ENCODE measurements at regions not wholly inside any gene's neighbourhood (a gene's known extent, or its start where the extent isn't known, plus 50 kb on each side); places are given as distances from the start of the nearest gene placed in this dataset.

DNA sequence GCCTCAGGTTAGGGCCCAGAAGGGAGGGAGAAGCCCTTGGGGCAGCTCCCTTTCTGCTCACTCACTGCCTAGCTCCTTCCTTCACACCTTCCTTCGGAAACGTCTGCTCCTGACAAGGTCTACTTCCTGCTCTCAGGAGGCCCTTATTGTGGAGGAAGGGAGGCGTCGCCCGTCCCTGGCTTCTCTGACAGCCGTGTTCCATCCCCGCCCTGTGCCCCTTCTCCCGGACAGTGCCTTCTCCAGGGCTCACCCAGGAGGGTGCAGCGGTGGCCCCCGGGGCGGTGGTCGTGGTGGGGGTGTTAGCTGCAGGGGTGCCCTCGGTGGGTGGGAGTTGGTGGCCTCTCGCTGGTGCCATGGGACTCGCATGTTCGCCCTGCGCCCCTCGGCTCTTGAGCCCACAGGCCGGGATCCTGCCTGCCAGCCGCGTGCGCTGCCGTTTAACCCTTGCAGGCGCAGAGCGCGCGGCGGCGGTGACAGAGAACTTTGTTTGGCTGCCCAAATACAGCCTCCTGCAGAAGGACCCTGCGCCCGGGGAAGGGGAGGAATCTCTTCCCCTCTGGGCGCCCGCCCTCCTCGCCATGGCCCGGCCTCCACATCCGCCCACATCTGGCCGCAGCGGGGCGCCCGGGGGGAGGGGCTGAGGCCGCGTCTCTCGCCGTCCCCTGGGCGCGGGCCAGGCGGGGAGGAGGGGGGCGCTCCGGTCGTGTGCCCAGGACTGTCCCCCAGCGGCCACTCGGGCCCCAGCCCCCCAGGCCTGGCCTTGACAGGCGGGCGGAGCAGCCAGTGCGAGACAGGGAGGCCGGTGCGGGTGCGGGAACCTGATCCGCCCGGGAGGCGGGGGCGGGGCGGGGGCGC, 231.9 kb downstream of the SEC14L1 start:
- H3K27me3 ChIP-seq, result no peaks in the 10 kb centered on the region
- ATAC-seq (ENCODE audit: low FRiP score in 2 of 2) (peak; percentile 45 to 82), DNase-seq (peak; percentile 80 to 96)
- no peaks in the 10 kb centered on the region for H3K9me3 ChIP-seq
- peak in 1 of 6 experiments; percentile 11 for TF ChIP-seq CTCF (IDR thresholded peaks at IDR 0.05)
- no peak for TF ChIP-seq POLR2A (IDR thresholded peaks at IDR 0.05)
- no peak for TF ChIP-seq EP300 (IDR thresholded peaks at IDR 0.05)
- peak; percentile 28 to 36 for TF ChIP-seq POLR2AphosphoS5 (IDR thresholded peaks at IDR 0.05)
- H3K4me3 ChIP-seq, result peak overlapping the region; percentile 74 to 92 (median 84)
- no peaks in the 10 kb centered on the region for H3K36me3 ChIP-seq
- H3K27ac ChIP-seq, result peak overlapping the region; percentile 91 to 95 (median 92)
- 0% methylated on average over 9 to 13 of the region's 64 CpGs for WGBS, 2 donors
- peaks cover 59 to 73% (median 65%) of the 10 kb centered on the region in 4 donors for H3K4me1 ChIP-seq

GRCh38 chr17:77373299-77374169, 232.8 kb downstream of the SEC14L1 start:
- DNase-seq (peak in 1 of 2 donors; percentile 90), ATAC-seq (ENCODE audit: low FRiP score in 2 of 2) (peak; percentile 1 to 32)
- TF ChIP-seq POLR2AphosphoS5 (IDR thresholded peaks at IDR 0.05) (no peak), POLR2A (IDR thresholded peaks at IDR 0.05) (peak in 1 of 4 donors; percentile 7)
- H3K4me1 ChIP-seq, result peaks cover 68 to 82% (median 73%) of the 10 kb centered on the region in 4 donors
- no peaks in the 10 kb centered on the region for H3K9me3 ChIP-seq
- peak overlapping the region; percentile 91 to 95 (median 92) for H3K27ac ChIP-seq
- no peaks in the 10 kb centered on the region for H3K27me3 ChIP-seq
- no peaks in the 10 kb centered on the region for H3K36me3 ChIP-seq
- 1% methylated on average over 30 to 43 of the region's 90 CpGs for WGBS, 2 donors
- H3K4me3 ChIP-seq, result peak overlapping the region; percentile 74 to 92 (median 84)

DNA sequence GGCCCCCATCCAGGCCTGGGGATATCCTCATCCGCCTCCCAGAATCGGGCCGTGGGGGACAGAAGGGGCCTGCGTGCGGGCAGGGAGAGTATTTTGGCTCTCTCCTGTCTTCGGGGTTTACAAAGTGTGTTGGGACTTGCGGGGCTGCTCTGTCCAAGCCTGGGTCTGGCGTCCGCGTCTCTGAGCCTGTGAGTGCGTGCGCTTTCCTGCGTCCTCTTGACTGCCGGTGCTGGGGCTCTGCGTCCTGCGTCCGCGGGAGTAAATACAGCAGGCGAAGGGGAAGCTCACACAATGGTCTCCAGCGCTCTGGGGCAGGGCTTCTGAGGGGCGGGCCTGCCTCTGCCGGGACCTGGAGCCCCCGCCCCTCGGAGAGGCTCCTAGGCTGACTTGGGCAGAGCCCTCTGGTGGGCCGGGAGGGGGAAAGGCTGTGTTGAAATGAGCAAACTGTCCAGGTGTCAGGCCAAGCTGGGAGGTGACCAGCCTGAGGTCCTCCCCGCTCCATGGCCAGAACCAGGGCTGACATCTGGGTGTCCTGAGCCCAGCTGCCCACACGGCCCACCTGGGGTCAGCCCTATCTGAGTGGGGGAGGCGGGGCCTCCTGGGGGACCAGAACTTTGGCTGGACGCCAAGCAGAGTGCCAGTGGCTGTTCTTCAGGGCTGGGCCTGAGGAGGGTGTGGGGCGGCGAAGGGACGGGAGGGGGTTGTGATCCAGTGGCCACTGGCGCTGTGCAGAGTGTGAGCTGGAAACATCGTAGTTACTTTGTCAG, 233.6 kb downstream of the SEC14L1 start:
- H3K36me3 ChIP-seq, result peaks cover 0 to 5% (median 0%) of the 10 kb centered on the region in 4 donors
- peak; percentile 75 to 90 for ATAC-seq (ENCODE audit: low FRiP score in 2 of 2)
- WGBS, 2 donors, result 1 to 2% methylated on average over 15 to 29 of the region's 34 CpGs
- peak; percentile 88 to 92 for DNase-seq
- H3K27me3 ChIP-seq, result no peaks in the 10 kb centered on the region
- no peaks in the 10 kb centered on the region for H3K9me3 ChIP-seq
- TF ChIP-seq POLR2AphosphoS5 (IDR thresholded peaks at IDR 0.05) (peak; percentile 56 to 88), POLR2A (IDR thresholded peaks at IDR 0.05) (peak in 3 of 4 donors; percentile 42 to 85 (median 75)), EP300 (IDR thresholded peaks at IDR 0.05) (peak in 1 of 4 donors; percentile 11), CTCF (IDR thresholded peaks at IDR 0.05) (peak in 4 of 6 experiments; percentile 28 to 70 (median 50))
- peaks cover 76 to 89% (median 81%) of the 10 kb centered on the region in 4 donors for H3K4me1 ChIP-seq
- peak overlapping the region; percentile 91 to 95 (median 92) for H3K27ac ChIP-seq
- H3K4me3 ChIP-seq, result peak overlapping the region; percentile 74 to 92 (median 84)

- ATAC-seq (ENCODE audit: low FRiP score in 2 of 2), result peak in 1 of 2 donors; percentile 45
- Histone ChIP-seq H3K9me3 (no peaks in the 10 kb centered on the region), H3K27me3 (no peaks in the 10 kb centered on the region), H3K36me3 (peaks cover 0 to 5% (median 0%) of the 10 kb centered on the region in 4 donors), H3K4me3 (peak overlapping the region in 3 of 4 donors; percentile 80 to 92 (median 87)), H3K27ac (peak overlapping the region; percentile 91 to 95 (median 92)), H3K4me1 (peaks cover 83 to 97% (median 89%) of the 10 kb centered on the region in 4 donors)
- peak in 1 of 2 donors; percentile 86 for DNase-seq
- 48 to 61% methylated on average over 16 to 17 of the region's 19 CpGs for WGBS, 2 donors
- TF ChIP-seq POLR2A (IDR thresholded peaks at IDR 0.05), result no peak
- TF ChIP-seq EP300 (IDR thresholded peaks at IDR 0.05), result no peak
- TF ChIP-seq CTCF (IDR thresholded peaks at IDR 0.05), result no peak
- peak in 1 of 2 donors; percentile 9 for TF ChIP-seq POLR2AphosphoS5 (IDR thresholded peaks at IDR 0.05)
Observed at GRCh38 chr17:77375108-77375916, 234.5 kb downstream of the SEC14L1 start.

Data from upper lobe of left lung (tissue), 6 donors.